DOHH2 (cell line): ENCODE measurements at regions not wholly inside any gene's neighbourhood (a gene's known extent, or its start where the extent isn't known, plus 50 kb on each side); places are given as distances from the start of the nearest gene placed in this dataset.

Experiments
- CTCF ChIP-seq: fragments of 200-600 bp; sonication (generic); IDR thresholded peaks from one replicate; pipeline ENCODE4 v1.5.1; 2014; ENCODE audit warnings: antibody characterized with exemption, mild to moderate bottlenecking, low read depth, low read length; ENCODE audit not compliant: poor library complexity, severe bottlenecking
- EZH2phosphoT487 ChIP-seq: fragments of 200-600 bp; sonication (generic); IDR thresholded peaks from 2 replicates; pipeline ENCODE4 v1.6.1; 2017; ENCODE audit warnings: borderline replicate concordance, mild to moderate bottlenecking, antibody characterized with exemption, low read length, moderate library complexity, mixed read lengths

GRCh38 chr3:161950318-161950868, 453.8 kb downstream of the OTOL1 start:
- no peak for TF ChIP-seq CTCF
- TF ChIP-seq EZH2phosphoT487: no peak
